Astrocyte (in vitro differentiated cells and primary cell): ENCODE measurements at regions not wholly inside any gene's neighbourhood (a gene's known extent, or its start where the extent isn't known, plus 50 kb on each side); places are given as distances from the start of the nearest gene placed in this dataset.

Experiments
- CTCF ChIP-seq: IDR thresholded peaks from 2 replicates; pipeline ENCODE4 v1.5.1; 2011; ENCODE audit warnings: low read depth, mild to moderate bottlenecking, inconsistent platforms, low read length, moderate library complexity; ENCODE audit not compliant: insufficient read depth
- EZH2 ChIP-seq: IDR thresholded peaks from 2 replicates; pipeline ENCODE4 v1.6.1; 2012; ENCODE audit warnings: mild to moderate bottlenecking, low read length, inconsistent platforms; ENCODE audit not compliant: insufficient read depth

- TF ChIP-seq CTCF (no peak), EZH2 (no peak)
These were observed 54.7 kb upstream of the SNRPB2 start for GRCh38 chr20:16675001-16675564.
